Activated CD4-positive, alpha-beta T cell treated with anti-CD3 and anti-CD28 coated beads, Interleukin-2, Interleukin-6, amounts not matched to agents 100 ng/mL and 50 ng/mL, durations not matched to agents 16 hours and 8 hours (primary cell): ENCODE measurements at regions not wholly inside any gene's neighbourhood (a gene's known extent, or its start where the extent isn't known, plus 50 kb on each side); places are given as distances from the start of the nearest gene placed in this dataset.
"Not testable (repeated sequence)": the region's sequence is repeated elsewhere in the genome, so short reads cannot be mapped to it uniquely, and the experiment has no call there.

ENCODE experiments used
- DNase-seq: peaks from one replicate; pipeline ENCODE4 v3.0.0-alpha.2; 2020

- no peak for DNase-seq
These were observed 109.0 kb upstream of the ETV3 start for GRCh38 chr1:157247005-157247763.

DNA sequence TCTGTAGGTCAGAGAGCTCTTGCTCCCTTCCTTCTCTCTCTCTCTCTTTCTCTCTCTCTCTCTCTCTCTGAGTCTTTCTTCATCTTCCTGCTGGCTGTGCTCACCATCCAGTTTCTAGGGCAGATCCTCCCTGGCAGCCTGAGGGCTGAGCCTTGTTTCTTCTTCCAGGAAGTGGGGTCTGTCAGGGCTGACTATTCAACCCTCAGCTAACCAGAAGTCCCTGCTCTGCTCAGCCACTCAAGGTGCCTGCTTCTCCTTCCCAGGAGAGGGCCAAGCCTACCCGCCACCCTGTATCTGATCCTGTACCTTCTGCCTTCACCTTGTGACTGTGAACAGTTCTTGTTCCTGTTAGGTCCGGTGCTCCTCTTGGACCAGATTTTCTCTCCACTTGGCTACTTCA, 107.6 kb upstream of the ETV3 start:
- no peak for DNase-seq

GRCh38 chr1:157241185-157241538, 103.0 kb upstream of the ETV3 start:
- DNase-seq, result no peak

GRCh38 chr1:157240495-157241184, 102.4 kb upstream of the ETV3 start:
- DNase-seq, result no peak

DNA sequence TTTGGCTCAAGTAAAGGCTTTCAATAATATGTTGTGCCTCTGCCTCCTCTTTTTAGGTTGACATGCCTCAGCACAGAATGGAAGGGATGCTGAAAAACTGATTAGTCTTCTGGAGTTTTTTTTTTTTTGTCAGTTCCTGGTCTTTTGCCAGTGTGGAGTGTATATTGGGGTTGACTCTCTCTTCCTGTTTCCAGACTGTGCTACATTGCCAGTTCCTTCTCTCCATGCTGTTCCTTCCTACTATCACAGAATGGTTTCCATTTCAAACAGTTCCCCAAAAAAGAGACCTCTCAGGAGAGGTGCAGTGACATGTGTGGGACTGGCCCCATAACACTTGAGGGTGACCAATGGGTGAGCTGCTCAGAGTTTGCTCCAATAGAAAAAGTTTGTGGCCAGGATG, 101.7 kb upstream of the ETV3 start:
- no peak for DNase-seq

DNA sequence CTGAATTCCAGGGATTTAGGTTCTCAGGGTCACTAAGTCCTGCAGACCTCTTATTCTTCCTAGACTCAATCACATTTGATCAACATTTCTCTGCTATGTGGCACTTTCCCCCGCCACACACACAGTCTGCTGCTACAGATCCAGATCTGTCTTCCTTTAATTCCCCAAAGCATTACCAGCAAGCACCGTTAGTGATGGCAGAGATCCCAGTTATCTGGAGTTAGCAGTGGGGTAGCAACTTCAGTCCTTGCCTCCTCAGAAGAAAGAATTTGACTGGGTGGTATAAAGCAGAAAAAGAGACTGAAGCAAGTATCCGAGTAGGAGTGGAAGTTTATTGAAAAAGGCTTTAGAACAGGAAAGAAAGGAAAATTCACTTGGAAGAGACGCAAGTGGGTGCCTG, 100.4 kb upstream of the ETV3 start:
- DNase-seq, result no peak

DNA sequence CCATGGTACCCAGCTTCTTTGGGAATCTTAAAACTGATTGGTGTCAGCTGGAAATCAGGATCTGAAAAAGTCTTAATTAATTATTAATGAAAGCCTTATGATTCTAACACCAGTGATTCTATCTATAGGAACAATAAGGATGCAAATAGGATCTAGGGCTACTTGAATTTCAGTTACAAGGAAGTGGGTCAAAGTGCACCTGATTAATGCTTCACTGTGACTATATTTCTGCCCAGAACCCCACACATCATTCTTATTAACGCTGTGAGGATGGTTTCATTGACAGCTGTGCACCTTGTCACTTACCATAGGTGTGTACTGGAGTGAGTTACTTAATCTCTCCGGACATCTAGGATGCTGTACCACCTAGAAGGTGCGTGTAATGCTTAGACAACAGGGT, 99.8 kb upstream of the ETV3 start:
- DNase-seq, result no peak

- DNase-seq, result no peak
These were observed 99.3 kb upstream of the ETV3 start for GRCh38 chr1:157237522-157237921.

- no peak for DNase-seq
These were observed 97.9 kb upstream of the ETV3 start for GRCh38 chr1:157236072-157236471.

GRCh38 chr1:157235307-157235706, 97.1 kb upstream of the ETV3 start:
- DNase-seq, result no peak

DNA sequence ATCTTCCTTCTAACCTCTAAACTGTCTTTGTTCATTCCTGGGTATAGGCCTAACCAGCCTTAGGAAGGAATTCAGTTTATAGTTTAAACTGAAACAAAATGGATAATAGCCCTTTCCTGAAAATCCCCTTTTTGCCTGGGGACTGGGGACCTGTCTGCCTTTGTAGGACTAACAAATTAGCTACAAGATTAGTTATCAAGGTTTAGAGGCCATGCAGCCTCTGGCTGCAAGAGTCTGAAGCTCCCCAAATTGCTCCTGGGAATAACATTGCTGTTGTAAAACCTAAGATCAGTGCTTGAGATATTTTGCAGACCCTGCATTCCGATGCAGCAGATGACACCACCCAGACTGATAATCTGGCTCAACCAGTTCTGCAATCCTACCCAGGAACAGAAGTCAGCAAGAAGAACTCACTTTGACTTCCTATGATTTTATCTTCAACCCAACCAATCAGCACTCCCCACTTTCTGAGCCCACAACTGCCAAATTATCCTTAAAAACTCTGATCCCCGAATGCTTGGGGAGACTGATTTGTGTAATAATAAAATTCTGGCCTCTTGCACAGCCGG, 96.6 kb upstream of the ETV3 start:
- DNase-seq, result no peak

GRCh38 chr1:157233131-157233530, 94.9 kb upstream of the ETV3 start:
- DNase-seq, result peak; percentile 44

GRCh38 chr1:157231846-157232525, 93.8 kb upstream of the ETV3 start:
- no peak for DNase-seq

- no peak for DNase-seq
These were observed 92.3 kb upstream of the ETV3 start for GRCh38 chr1:157230500-157230899.

DNA sequence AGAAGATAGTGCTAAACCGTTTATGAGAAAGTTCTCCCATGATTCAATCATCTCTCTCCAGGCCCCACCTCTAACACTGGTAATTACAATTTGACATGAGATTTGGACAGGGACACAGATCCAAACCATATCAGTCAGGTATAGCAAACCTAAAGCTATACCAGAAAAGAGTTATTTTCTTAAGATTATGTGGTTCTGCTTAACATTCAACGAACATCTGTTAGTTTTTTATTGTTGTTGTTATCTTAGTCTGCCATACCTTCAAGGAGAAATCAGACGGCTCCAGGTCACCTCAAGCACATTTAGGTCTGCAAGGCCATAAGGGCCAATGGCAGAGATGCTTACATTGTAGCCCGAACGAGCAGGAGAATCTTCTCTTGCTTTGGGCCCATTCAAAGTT, 89.5 kb upstream of the ETV3 start:
- DNase-seq, result no peak

GRCh38 chr1:157226739-157227138, 88.5 kb upstream of the ETV3 start:
- peak; percentile 5 for DNase-seq

DNA sequence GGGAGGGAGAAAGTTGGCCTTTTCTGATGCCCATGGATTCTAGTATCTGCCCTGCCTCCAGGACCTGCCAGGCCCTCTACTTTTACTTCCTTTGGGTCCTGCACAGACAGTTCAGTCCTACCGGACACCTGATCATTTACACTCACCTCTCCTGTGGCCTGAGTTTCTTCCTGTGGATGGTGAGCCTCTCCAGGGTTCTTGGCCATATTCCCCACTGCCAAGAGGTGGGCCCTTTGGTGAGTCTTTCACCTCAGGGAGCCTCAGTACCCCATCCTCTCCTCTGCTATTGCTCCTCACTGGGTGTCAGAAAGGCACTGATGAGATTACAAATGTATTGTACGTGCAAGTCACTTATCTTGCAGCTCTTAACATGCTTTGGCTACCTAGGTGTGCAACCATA, 81.4 kb upstream of the ETV3 start:
- no peak for DNase-seq

DNA sequence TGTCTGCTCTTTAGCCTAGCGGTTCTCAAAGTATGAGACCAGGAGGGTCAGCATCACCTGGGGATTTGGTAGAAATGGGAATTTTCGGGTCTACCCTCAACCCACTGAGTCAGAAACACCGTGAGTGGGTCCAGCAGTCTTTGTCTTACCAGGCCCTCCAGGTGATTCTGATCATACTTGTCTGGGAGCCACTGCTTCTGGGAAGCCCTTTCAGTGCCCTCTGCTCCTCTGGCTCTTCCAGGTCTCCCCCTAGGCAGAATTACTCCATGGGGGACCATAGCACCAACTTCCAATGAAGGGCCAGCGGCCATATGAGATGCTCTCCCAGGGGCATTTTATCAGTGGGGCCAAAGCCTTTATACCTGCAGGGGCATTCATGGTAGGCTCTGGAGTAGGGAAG, 81.0 kb upstream of the ETV3 start:
- DNase-seq, result no peak

DNA sequence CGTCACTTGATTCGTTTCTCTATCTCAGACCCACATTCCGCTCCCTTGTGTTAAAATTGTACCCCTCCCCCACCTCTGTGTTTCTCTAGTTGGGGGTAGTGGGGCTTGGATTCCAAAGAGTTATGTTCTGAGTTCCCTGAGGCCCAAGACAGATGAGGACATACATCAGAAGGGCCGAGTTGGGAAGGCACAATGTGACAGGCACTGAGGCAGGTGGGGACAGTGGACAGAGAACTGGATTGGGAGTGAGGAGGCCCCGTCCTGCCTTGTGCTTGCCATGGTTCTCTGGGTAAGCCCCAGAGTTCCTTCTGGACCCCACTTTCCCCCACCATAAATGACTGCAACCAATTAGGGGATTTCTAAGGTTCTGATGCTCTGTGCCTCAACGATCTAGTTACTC, 80.5 kb upstream of the ETV3 start:
- no peak for DNase-seq

DNA sequence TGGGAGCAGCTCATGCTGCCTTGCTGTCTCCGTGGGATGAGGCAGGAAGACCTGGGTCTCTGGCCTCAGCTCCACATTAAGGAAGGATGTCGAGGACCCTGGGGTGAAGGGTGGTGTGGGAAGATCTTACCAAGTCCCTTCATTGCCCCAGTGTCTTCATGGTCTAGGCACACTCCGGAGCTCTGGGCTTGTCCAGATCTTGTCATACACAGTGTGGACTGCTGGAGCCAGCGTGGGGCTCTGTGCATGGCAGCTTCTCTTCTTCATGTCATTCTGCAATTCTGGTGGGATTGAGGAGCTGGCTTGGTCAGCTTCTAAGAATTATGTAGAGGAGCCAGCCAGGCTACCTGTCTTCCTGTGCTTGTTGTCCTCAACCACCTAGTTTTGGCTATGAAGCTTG, 79.3 kb upstream of the ETV3 start:
- DNase-seq, result no peak

DNA sequence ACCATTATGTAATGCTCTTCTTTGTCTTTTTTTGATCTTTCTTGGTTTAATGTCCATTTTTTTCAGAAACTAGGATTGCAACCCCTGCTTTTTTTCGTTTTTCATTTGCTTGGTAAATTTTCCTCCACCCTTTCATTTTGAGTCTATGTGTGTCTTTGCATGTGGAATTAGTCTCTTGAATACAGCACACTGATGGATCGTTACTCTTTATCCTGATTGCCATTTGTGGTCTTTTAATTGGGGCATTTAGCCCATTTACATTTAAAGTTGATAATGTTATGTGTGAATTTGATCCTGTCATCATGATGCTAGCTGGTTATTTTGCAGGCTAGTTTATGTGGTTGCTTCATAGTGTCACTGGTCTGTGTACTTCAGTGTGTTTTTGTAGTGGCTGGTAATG, 75.6 kb upstream of the ETV3 start:
- DNase-seq, result no peak

- DNase-seq, result no peak
These were observed 71.3 kb upstream of the ETV3 start for GRCh38 chr1:157209514-157209913.

GRCh38 chr1:157205982-157206381, 67.8 kb upstream of the ETV3 start:
- DNase-seq, result not testable (repeated sequence)

DNA sequence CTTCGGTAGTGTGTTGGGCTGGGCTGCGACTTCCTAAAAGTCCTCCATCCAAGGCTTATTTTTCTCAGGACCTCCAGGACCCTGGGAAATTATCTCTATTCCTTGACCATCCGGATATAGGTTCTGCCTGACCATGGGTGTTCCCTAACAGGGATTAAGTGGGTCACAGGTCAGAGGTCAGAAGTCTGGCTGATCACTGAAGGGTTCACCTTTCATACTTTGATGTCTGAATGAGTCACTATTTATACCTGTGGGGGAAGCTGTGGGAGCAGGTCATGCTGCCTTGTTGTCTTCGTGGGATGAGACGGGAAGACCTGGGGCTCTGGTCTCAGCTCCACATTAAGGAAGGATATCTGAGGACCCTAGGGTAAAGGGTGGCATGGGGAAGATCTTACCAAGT, 65.0 kb upstream of the ETV3 start:
- no peak for DNase-seq
